Endothelial cell (in vitro differentiated cells): ENCODE measurements at regions not wholly inside any gene's neighbourhood (a gene's known extent, or its start where the extent isn't known, plus 50 kb on each side); places are given as distances from the start of the nearest gene placed in this dataset.

Experiments
- DNase-seq: peaks from one replicate; pipeline ENCODE4 v3.0.0; 2021; ENCODE audit warnings: low spot score
- H3K27ac Mint-ChIP-seq: one replicate; pipeline ENCODE4 v1.8.0; 2021; ENCODE audit warnings: mixed read lengths, inconsistent platforms; ENCODE audit not compliant: unreplicated experiment
- H3K27me3 Mint-ChIP-seq: one replicate; pipeline ENCODE4 v1.8.0; 2021; ENCODE audit warnings: mild to moderate bottlenecking, moderate library complexity, mixed read lengths, inconsistent platforms; ENCODE audit not compliant: unreplicated experiment
- H3K36me3 Mint-ChIP-seq: one replicate; pipeline ENCODE4 v1.8.0; 2021; ENCODE audit warnings: mild to moderate bottlenecking, low read depth, mixed read lengths, inconsistent platforms; ENCODE audit not compliant: unreplicated experiment
- H3K4me1 Mint-ChIP-seq: one replicate; pipeline ENCODE4 v1.8.0; 2021; ENCODE audit warnings: mild to moderate bottlenecking, mixed read lengths, inconsistent platforms; ENCODE audit not compliant: unreplicated experiment
- H3K4me3 Mint-ChIP-seq: one replicate; pipeline ENCODE4 v1.8.0; 2021; ENCODE audit warnings: mild to moderate bottlenecking, mixed read lengths, inconsistent platforms; ENCODE audit not compliant: unreplicated experiment
- H3K9me3 Mint-ChIP-seq: one replicate; pipeline ENCODE4 v1.8.0; 2021; ENCODE audit warnings: mixed read lengths, inconsistent platforms; ENCODE audit not compliant: unreplicated experiment
- TF ChIP-seq, protein P1 (sequence below): fragments of 200-600 bp; sonication (generic); IDR thresholded peaks from one replicate; pipeline ENCODE4 v1.5.0; 2021; ENCODE audit warnings: antibody characterized with exemption; ENCODE audit not compliant: unreplicated experiment

DNA sequence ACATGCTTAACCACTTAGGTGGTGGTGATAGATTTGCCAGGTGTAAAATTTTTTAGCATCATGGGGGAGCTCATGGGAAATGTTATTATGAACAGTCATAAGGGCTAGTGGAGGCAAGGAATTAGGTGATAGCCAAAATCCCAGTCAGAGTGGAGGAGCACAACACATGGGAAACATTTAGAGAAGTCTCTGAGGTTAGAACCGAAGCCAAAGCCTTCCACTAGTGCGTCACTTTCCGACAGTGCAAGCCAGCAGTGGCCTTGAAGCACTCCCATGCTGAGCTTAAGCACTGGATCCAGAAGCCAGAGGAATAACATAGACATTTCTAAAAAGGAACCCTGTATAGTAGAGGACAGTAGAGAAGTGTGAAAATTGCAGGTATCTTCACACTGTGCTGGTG, 101.5 kb upstream of the SNX2 start:
- no peaks in the 10 kb centered on the region for H3K9me3 Mint-ChIP-seq
- TF ChIP-seq, protein P1, sequence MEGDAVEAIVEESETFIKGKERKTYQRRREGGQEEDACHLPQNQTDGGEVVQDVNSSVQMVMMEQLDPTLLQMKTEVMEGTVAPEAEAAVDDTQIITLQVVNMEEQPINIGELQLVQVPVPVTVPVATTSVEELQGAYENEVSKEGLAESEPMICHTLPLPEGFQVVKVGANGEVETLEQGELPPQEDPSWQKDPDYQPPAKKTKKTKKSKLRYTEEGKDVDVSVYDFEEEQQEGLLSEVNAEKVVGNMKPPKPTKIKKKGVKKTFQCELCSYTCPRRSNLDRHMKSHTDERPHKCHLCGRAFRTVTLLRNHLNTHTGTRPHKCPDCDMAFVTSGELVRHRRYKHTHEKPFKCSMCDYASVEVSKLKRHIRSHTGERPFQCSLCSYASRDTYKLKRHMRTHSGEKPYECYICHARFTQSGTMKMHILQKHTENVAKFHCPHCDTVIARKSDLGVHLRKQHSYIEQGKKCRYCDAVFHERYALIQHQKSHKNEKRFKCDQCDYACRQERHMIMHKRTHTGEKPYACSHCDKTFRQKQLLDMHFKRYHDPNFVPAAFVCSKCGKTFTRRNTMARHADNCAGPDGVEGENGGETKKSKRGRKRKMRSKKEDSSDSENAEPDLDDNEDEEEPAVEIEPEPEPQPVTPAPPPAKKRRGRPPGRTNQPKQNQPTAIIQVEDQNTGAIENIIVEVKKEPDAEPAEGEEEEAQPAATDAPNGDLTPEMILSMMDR: no peak
- no peaks in the 10 kb centered on the region for H3K36me3 Mint-ChIP-seq
- no peak for DNase-seq
- no peak overlapping the region for H3K4me3 Mint-ChIP-seq
- H3K27me3 Mint-ChIP-seq: peaks cover 6% of the 10 kb centered on the region
- H3K4me1 Mint-ChIP-seq: no peaks in the 10 kb centered on the region
- no peak overlapping the region for H3K27ac Mint-ChIP-seq

DNA sequence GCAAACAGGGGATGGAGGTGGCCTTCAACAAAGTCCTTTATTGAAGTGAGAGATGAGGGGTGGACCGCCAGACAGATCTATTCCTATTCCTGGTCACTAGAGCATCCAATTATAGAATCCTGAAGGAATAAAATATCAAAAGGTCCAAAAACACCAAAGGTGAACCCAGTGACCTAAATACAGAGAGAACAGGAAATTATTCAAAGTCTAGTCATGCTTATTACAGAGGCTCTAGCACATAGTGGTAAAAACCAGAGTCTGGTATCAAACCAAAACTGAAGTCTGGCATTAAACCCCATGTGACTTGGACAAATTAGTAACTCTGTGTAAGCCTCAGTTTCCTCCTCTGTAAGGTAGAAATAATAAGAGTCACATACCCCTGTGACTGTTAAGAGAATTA, 100.5 kb upstream of the SNX2 start:
- TF ChIP-seq, protein P1: no peak

DNA sequence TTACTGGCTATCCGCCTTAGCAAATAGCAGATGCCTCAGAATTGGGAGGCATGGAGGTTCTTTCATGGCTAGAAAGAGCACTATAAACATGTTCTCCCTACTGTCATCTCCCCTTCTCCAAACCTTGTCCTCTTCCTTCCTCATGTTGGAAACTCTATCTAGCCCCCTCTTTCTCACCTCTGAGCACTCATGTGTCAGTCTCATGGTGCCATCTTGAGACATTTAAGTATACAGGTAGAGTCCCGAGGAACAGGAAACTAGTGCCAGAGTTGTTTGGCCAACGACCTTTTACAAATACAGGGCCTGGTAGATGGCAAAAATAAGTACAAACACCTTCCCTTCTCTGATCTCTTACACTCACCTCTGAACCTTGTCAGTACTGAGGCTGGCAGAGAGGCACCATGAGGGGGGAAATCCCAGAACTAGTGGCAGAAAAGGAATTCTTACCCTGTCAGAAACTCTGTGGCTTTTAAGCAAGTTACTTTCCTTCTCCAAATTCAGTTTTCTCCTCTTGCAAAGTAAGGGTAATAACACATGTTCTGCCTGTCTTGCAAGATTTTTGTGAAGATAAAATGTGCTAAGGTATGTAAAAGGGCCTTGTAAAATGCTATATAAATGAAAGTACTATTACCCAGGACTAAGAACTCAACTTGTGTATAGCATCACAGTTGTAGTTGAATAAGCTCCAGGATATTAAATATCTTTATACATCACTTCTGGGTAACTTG, 94.1 kb upstream of the SNX2 start:
- Mint-ChIP-seq H3K27me3 (no peaks in the 10 kb centered on the region), H3K9me3 (no peaks in the 10 kb centered on the region), H3K4me1 (no peaks in the 10 kb centered on the region), H3K27ac (no peak overlapping the region), H3K4me3 (no peak overlapping the region), H3K36me3 (no peaks in the 10 kb centered on the region)
- DNase-seq: no peak
- TF ChIP-seq, protein P1: no peak

More for the DNA sequence above, 100.5 kb upstream of the SNX2 start:
- H3K4me3 Mint-ChIP-seq: no peak overlapping the region
- H3K9me3 Mint-ChIP-seq: no peaks in the 10 kb centered on the region
- H3K36me3 Mint-ChIP-seq: no peaks in the 10 kb centered on the region
- H3K4me1 Mint-ChIP-seq: no peaks in the 10 kb centered on the region
- DNase-seq: no peak
- H3K27me3 Mint-ChIP-seq: peaks cover 6% of the 10 kb centered on the region
- no peak overlapping the region for H3K27ac Mint-ChIP-seq

DNA sequence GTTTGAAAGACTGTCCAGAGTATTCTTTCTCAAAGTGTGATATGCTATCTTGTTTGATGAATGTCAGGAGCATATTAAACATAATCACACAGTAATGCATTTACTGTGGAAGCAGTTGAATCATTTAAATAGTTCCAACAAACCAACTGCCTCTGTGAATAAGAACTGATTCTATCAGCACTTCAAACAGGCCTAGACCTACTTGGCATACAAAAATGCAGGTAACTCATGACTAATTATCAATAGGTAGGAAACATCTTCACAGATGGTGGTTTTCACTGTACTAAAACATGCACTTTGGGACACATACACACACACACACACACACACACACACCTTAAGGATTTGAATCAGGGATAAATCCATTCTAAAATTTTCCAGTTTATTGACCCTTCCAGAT, 91.2 kb upstream of the SNX2 start:
- DNase-seq: no peak
- H3K27ac Mint-ChIP-seq: no peak overlapping the region
- TF ChIP-seq, protein P1: no peak
- H3K4me1 Mint-ChIP-seq: no peaks in the 10 kb centered on the region
- H3K4me3 Mint-ChIP-seq: no peak overlapping the region
- no peaks in the 10 kb centered on the region for H3K27me3 Mint-ChIP-seq
- no peaks in the 10 kb centered on the region for H3K36me3 Mint-ChIP-seq
- H3K9me3 Mint-ChIP-seq: no peaks in the 10 kb centered on the region

DNA sequence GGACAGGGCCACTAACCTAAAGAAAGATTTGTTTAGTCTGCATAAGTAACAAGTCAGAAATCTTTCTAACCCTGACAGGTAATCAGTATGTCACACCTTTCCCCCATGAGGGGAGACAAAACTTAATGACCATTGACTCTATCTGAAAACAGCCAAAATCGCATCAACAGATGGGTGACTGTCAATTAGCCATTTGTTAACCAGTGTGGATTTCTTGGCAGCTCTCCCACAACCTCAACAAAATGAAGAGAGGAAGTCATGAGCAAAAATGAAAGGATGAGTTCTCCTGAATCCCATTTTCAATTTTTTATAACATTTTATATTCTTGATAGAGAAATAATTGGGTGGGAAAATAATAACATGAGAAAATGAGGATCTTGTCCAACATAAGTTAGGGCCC, 84.6 kb upstream of the SNX2 start:
- peaks cover 2% of the 10 kb centered on the region for H3K27me3 Mint-ChIP-seq
- TF ChIP-seq, protein P1: no peak
- H3K4me1 Mint-ChIP-seq: no peaks in the 10 kb centered on the region
- no peak overlapping the region for H3K27ac Mint-ChIP-seq
- H3K36me3 Mint-ChIP-seq: no peaks in the 10 kb centered on the region
- DNase-seq: no peak
- no peak overlapping the region for H3K4me3 Mint-ChIP-seq
- H3K9me3 Mint-ChIP-seq: no peaks in the 10 kb centered on the region
